ENCODE measurements at regions not wholly inside any gene's neighbourhood (a gene's known extent, or its start where the extent isn't known, plus 50 kb on each side); places are given as distances from the start of the nearest gene placed in this dataset.

- no peak for ATAC-seq
- DNase-seq = no peak
Observed at GRCh38 chr4:125440814-125441213, 126.1 kb downstream of the FAT4 start.

DNA sequence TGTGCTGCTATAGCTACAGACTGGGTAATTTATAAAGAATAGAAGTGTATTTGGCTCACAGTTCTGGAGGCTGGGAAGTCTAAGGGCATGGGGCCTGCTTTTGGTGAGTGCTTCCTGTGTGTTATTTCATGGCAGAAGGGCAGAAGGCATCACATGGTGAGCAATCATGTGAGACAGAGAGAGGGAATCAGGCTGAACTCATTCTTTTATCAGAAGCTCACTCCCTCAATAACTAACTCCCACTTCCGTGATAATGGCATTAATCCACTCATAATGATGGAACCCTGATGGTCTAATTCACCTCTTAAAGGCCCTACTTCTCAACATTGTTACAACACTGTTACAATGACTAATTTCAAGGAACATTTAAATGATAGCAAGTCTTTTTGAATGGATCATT lies 129.4 kb downstream of the FAT4 start:
- DNase-seq (no peak), ATAC-seq (no peak)

- DNase-seq = no peak
- ATAC-seq = no peak
Observed at GRCh38 chr4:125445525-125445924, 130.8 kb downstream of the FAT4 start.

GRCh38 chr4:125447551-125448290 lies 133.0 kb downstream of the FAT4 start:
- DNase-seq = no peak
- ATAC-seq = no peak

- ATAC-seq (no peak), DNase-seq (no peak)
Observed at GRCh38 chr4:125456075-125456474, 141.3 kb downstream of the FAT4 start.

GRCh38 chr4:125459531-125459930 lies 144.8 kb downstream of the FAT4 start:
- no peak for ATAC-seq
- no peak for DNase-seq

GRCh38 chr4:125461676-125462363 lies 147.1 kb downstream of the FAT4 start:
- DNase-seq = no peak
- no peak for ATAC-seq

- DNase-seq = no peak
- ATAC-seq = no peak
Observed at GRCh38 chr4:125464146-125464545, 149.4 kb downstream of the FAT4 start.

- DNase-seq = no peak
- ATAC-seq = no peak
Observed at GRCh38 chr4:125481334-125482045, 166.7 kb downstream of the FAT4 start.

DNA sequence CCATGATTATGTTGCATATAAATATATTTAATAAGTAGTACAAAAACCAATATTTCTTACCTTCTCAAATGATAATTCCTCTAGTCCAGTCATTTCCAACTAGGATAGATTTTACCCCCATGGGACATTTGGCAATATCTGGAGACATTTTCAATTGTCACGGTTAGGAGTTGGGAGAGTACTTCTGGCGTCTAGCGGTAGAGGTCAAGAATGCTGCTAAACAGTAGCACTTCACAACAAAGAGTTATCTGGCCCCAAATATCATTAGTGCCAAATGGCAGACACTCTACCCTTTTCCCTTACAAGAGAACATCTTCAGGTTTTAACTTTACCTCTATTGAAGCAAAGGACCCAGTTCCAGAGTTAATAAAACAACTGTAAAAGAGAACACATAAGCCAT lies 168.1 kb downstream of the FAT4 start:
- no peak for ATAC-seq
- no peak for DNase-seq

DNA sequence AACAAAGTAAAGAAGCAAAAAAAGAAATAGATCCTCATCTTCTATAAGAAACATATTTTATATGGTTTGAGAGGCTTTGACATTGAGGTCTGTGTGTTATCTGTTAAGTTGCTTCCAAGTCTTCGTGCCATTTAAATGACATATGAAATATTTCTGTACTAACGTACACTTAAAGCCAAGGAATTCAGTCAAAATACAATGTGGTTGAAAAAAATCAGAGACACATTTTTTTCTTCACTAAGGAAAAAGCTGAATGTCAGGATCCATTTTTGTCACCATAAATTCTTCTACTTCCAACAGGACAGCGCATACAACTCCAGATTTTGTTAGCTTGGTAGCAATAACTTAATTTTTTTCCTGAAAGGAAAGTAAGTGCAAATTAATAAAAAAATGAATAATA lies 168.5 kb downstream of the FAT4 start:
- DNase-seq (no peak), ATAC-seq (no peak)

DNA sequence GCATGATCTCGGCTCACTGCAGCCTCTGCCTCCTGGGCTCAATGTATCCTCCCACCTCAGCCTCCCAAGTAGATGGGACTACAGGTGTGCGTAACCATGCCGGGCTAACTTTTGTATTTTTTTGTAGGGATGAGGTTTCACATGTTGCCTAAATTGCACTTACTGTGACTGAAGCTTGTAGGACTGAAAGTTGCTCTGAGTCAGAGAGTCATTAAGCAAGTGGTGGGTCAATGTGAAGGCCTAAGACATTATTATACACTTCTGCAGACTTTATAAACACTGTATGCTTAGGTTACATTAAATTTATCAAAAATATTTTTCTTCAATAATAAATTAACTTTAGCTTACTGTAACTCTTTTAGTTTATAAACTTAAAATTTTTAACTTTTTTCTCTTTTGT lies 170.2 kb downstream of the FAT4 start:
- no peak for ATAC-seq

GRCh38 chr4:125486351-125486750 lies 171.6 kb downstream of the FAT4 start:
- no peak for ATAC-seq
- no peak for DNase-seq

More for the DNA sequence above, 170.2 kb downstream of the FAT4 start:
- no peak for DNase-seq

DNA sequence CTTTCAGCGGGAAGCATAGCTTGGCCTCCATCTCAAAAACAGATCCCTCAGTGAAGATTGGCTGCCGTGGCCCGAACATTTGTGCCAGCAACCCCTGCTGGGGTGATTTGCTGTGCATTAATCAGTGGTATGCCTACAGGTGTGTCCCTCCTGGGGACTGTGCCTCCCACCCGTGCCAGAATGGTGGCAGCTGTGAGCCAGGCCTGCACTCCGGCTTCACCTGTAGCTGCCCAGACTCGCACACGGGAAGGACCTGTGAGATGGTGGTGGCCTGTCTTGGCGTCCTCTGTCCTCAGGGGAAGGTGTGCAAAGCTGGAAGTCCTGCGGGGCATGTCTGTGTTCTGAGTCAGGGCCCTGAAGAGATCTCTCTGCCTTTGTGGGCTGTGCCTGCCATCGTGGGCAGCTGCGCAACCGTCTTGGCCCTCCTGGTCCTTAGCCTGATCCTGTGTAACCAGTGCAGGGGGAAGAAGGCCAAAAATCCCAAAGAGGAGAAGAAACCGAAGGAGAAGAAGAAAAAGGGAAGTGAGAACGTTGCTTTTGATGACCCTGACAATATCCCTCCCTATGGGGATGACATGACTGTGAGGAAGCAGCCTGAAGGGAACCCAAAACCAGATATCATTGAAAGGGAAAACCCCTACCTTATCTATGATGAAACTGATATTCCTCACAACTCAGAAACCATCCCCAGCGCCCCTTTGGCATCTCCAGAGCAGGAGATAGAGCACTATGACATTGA lies 175.4 kb downstream of the FAT4 start:
- ATAC-seq = no peak

DNA sequence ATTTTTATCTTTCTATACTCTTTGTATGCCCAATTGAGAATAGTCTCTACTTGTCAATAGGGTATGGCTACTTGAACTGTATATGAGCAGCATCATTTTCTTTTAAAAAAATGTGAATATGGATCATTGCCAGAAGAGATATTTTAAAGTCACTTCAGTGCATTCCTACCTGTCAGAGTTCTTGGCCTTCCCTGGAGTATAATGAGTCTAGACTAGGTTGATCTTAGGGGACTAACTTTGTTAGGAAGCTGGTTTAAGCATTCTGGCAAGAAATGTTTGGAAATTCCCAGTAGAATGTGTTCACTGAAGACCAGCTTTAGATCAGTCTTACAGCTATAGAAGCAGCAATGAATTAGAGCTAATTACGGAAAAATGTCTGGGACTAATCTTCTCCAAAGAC lies 178.2 kb downstream of the FAT4 start:
- no peak for DNase-seq

More for the DNA sequence above, 175.4 kb downstream of the FAT4 start:
- DNase-seq = no peak

GRCh38 chr4:125497861-125498260 lies 183.1 kb downstream of the FAT4 start:
- no peak for DNase-seq
- ATAC-seq = no peak

More for the DNA sequence above, 178.2 kb downstream of the FAT4 start:
- no peak for ATAC-seq

- DNase-seq = no peak
- ATAC-seq = no peak
Observed at GRCh38 chr4:125498981-125499380, 184.2 kb downstream of the FAT4 start.

DNA sequence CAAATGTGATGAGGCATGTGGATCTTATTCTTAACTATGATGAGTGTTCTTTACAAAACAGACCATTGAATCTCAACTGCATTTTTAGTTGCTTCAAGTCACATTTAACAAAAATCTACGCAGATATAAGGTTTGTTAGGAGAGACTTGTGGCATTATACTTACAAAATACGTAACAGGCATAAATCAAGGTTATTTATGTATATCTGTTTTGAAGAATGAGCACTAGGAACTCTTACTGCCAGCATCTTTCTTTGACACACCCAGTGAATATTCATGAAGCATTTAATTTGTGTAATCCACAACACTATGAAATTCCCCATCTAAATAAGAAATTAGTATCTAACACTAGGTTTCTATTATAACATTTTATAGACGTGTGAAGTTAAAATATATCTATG lies 186.3 kb downstream of the FAT4 start:
- no peak for ATAC-seq
- DNase-seq = no peak

- no peak for ATAC-seq
- DNase-seq = no peak
Observed at GRCh38 chr4:125501568-125501967, 186.8 kb downstream of the FAT4 start.

GRCh38 chr4:125505621-125506020 lies 190.9 kb downstream of the FAT4 start:
- DNase-seq = no peak
- no peak for ATAC-seq

- DNase-seq (no peak), ATAC-seq (no peak)
Observed at GRCh38 chr4:125507141-125507540, 192.4 kb downstream of the FAT4 start.

DNA sequence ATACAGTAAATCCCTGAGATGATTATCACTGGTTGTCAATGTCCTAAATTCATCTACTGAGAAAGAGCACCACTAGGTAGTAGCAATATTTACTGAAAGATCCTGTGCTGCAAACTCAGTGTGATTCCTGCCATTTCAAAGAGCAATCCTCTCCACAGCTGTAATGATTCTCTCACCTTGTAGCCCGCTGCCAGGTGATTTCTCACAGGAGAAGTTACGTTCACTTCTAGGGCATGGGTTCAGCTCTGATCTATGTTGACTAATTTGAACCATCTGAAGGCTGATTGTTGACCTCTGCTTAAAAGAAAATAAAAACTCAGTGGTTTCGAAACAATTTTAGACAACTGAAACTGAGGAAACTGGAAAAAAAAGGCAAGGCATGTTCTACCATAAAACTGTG lies 197.0 kb downstream of the FAT4 start:
- DNase-seq (no peak), ATAC-seq (no peak)

- DNase-seq = no peak
Observed at GRCh38 chr4:125515016-125515415, 200.3 kb downstream of the FAT4 start.

More at GRCh38 chr4:125515016-125515415, 200.3 kb downstream of the FAT4 start:
- no peak for ATAC-seq
